Activated CD4-positive, alpha-beta T cell treated with anti-CD3 and anti-CD28 coated beads, Interleukin-2, Interleukin-4, amounts not matched to agents 100 ng/mL and 50 ng/mL, durations not matched to agents 16 hours and 8 hours (primary cell): ENCODE measurements at regions not wholly inside any gene's neighbourhood (a gene's known extent, or its start where the extent isn't known, plus 50 kb on each side); places are given as distances from the start of the nearest gene placed in this dataset.

ENCODE experiments used
- DNase-seq: peaks from one replicate; pipeline ENCODE4 v3.0.0-alpha.2; 2020; ENCODE audit warnings: low spot score

DNA sequence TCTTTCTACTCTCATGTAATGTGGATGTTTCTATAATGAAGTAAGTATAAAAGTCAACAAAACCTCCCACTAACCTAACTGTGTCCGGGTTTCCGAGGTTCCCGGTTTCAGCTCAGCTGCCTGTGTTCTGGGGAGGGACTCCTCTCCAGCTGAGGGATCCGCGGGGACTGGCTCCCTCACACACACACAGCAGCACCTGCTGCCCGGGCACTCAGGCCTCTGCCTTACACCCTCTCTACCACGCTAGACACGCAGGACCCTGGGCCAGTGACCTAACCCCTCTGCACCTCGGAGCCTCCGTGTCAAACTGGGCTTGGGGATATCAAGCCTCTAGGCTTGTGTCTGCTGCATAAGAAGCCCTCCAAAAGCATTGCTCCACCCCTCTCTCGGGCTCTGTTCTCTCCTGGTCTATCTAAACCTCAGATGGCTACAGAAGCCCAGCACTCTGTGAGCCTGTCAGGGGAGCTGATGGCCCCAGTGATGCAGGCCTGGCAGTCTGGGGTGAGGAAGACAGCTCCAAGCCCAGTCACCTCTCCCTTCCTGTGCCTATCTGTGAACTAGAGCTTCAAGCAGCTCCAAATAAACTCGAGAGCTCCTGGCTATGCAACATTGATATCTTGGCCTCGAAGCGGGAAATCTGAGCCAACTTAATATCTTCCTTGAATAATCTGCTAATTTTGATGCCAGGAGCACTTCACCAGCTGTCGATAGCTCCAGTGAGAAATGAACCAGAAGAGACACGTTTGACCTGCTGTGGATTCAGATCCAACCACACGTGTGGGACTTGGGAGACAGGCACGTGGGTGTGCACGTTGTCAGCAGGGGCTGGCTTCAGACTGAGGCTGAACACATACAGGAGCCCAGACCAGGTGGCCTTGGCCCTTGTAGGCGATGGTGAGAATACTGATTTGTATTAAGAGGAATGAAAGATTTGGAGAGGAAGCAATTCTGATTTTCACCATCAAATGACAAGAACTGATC, 232.7 kb upstream of the B3GAT1 start:
- no peak for DNase-seq

DNA sequence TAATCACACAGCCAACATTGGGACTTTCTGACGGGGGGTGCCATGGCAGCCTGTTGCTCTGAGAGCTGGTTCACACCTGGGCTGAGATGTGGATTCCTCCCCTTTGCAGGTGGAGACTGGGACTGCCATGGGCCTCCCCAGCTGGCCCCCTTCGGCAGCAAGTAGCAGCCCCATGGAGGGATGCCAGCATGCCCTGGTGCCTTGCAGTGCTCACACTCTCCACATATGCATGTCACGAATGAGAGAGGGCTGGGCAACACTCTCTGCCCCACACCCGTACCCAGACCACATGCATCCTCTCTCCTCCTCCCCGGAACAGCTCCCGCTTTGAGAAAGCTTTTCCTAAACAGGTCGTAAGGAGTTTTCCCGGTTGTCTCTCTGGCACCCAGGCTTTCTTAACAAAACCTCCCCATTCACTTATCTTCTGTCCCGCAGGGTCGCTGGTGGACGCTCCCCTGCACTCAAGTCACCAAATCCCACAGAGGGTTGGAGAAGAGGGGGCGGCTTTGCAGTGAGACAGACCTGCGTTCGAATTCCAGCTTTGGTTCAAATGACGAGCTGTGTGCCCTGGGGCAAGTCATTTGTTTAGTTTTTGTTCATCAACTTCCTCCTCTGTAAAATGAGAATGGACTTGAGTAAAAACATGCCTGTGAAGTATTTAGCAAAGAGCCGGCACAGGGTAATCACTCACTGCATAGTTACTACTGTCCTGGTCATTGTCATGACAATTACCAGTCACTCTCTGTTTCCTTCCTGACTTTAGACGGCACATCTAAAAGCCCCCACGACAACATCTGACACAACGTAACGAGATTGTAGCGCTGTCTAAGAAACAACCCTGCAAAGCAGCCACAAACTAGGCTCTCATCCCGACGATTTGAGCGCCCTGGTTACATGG, 231.3 kb upstream of the B3GAT1 start:
- DNase-seq, result no peak

DNA sequence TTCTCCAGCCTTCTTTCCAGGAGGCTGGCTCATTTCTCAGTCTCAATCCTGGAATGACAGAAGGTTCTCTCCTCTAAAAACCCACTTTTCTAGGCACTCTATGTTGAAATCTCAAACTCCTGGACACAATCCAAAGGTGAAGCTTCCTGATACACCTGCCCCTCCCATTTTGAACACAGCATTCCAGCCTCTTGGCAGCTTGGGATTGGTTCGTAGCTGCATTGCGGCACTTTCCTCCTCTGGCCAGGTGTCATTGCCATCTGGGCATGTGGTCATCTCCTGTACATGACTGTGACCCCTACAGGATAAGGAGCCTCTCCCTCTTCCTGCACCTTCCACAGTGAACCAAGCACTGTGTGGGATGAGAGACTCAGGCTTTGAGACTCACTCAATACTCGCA, 230.2 kb upstream of the B3GAT1 start:
- no peak for DNase-seq

DNA sequence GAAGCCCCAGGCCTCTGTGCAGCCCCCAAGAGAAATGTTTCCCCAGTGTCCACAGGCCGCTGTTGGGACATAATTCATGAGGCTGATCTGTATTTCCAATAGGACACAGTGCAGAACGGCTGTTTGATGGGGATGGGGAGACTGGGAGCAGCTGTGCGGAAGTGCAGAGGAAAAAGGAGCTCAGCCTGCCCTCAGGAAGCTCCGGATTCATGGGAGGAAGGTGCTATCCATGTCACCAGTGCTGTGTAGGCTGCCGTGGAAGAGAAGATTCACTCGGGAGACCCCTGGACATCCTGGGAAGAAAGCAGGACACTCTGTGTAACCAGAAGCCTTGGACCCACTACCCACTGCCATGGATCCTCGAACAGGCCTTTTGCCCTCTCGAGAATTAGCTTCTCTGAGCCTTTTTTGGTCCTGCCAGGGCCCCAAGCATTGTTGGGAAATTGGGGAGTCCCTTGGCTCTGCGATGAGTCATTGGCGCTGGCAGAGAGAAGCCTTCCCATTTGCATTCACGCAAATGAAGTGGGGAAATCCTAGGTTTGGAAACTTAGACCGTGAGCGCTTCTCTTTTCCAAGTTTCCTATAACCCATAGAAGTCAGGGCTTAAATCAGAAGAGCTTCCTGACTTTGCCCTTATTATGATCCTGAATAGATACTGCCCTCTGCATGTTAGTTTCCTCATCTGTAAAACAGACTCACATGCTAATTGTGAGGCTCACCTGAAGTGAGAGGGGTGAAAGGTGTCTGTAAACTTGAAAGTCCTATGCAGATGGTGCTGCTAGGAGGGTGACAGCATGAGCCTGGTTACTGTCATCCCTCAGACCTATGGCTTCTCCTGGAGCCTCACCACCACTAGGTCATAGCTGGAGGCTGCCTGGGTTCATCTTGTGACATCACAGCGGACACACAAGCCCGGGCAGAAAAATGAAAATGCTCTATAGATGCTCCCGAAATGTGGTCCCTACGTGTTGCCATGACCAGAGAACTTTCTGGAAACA, 229.2 kb upstream of the B3GAT1 start:
- DNase-seq, result no peak

DNA sequence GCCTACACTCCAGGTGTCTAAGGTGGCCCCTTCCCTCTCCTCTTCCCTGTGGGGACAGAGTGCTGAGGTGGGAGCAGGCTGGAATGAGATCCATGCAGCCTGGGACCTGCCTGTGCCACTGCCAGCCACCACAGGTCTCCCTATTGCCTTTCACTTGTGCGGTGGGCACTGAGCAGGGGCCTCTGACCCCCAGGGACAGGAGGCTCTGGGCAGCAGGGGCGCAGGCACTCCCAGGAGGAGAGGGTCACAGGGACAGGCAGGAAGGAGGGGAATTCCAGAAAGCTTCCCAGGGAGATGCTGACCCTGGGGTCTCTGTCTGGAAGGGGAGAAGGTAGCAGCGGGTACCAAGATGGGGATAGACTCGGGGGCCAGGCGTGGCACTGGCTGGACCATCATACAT, 228.5 kb upstream of the B3GAT1 start:
- DNase-seq, result no peak

DNA sequence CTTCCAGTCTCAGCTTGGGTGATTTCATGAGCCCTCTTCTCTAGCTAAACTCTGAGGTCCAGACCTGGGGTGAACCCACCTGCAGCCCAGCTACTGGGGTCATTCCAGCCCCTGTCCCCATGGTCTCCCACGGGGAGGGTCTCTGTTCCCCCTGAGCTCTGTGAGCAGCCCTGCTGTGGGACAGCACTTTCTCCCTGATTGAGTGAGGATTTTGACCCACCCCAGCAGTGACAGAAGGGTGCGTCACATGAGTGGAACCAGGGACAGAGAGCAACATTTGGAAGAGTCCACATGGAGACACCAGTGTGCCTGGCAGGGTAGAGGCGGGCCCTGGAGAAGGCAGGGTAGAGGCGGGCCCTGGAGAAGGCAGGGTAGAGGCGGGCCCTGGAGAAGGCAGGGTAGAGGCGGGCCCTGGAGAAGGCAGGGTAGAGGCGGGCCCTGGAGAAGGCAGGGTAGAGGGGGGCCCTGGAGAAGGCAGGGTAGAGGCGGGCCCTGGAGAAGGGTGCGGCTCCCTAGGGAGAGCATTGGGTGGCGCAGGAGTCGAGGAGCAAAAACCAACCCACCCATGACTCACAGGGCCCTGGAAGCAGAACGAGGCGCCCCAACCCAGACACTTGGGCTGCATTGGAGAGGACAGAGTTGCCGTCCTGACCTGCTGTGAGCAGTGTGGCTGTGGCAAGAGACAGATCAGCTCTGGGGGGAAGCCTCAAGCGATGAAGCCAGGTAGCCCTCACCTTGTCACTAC, 227.7 kb upstream of the B3GAT1 start:
- DNase-seq, result no peak

DNA sequence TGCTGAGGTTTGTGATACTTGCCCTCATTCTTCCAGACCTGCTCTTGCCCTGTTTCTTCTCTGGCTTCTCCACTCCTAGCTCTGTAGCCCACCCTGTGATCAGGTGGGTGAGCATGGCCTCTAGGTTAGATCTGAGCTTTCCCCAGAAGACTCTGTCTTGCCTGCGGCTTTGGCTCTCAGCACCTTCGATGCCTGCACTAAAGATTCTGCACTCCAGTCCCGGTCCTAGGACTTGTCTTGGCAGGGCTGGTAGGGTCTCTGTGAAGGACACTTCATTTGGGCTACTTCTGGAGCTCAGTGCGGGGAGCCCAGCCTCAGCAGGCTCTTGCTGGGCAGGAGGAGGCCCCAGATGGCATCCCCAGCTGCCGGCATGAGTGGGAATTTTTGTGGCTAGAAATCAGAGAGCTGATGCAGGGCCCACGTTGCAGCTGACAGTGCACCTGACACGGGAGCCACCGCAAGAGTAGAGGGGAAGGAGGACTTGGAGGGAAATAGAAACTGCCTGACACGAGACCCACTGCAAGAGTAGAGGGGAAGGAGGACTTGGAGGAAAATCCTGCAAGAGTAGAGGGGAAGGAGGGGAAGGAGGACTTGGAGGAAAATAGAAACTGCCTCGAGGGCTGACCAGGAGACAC, 226.9 kb upstream of the B3GAT1 start:
- DNase-seq, result no peak

DNA sequence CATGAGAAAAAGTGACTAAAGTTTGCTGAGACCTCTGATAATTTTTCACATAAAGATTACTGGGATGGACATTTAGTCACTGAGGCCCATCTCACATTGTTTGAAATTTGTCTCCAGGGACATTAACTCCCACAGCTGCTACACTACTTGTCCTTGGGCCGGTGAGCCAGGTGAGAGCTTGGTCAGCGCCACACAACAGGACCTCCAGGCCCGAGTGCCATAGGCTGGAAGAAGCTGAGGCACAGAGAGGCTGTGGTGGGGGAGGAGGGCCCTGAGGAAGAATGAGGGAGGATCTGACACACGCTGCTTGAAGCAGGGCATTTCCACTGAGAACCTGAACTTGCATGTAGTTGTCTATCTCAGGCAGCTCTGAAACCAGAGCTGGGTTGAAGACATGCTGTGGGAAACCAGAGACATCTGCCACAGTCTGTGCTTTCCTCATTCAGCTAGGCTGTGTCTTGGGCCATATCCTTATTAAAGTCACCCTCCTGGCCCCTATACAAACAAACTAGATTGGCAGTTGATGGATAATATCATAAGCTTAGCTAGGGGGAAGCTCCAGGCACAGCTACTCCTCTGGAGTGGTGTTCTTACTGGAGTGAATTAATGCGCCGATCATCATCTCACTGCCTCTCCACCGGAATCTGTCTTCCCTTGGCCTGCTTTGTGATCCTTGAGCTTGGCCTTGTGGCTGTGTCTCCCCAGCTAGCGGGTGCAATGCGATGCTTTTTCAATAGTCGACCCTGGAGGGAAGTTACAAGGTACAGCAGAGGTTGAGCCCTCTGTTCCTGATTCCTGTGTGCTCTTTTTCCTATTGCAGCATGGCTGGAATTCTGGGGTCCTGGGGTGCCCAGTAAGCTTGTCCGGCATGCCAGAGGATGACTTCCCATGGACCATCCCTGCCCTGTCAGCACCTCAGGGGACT, 225.3 kb upstream of the B3GAT1 start:
- DNase-seq, result no peak

DNA sequence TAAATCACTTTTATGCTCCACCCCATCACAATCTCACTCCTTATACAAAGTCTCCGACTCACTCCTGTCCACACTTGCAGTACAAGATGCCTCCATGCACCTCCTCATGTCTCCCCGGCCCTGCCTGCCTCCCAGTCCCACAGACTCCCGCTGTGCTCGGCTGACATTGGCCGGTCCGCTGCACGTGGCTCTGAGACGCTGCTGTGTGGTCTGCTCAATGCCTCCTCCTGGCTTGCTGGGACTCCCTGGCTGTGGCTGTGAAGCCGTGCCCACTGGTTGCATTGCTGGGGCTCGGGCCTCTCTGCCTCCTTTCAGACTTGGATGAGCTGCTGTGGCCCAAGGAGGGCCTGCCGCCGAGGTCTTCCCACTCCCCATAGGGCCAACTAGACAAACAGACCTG, 224.0 kb upstream of the B3GAT1 start:
- DNase-seq, result no peak

DNA sequence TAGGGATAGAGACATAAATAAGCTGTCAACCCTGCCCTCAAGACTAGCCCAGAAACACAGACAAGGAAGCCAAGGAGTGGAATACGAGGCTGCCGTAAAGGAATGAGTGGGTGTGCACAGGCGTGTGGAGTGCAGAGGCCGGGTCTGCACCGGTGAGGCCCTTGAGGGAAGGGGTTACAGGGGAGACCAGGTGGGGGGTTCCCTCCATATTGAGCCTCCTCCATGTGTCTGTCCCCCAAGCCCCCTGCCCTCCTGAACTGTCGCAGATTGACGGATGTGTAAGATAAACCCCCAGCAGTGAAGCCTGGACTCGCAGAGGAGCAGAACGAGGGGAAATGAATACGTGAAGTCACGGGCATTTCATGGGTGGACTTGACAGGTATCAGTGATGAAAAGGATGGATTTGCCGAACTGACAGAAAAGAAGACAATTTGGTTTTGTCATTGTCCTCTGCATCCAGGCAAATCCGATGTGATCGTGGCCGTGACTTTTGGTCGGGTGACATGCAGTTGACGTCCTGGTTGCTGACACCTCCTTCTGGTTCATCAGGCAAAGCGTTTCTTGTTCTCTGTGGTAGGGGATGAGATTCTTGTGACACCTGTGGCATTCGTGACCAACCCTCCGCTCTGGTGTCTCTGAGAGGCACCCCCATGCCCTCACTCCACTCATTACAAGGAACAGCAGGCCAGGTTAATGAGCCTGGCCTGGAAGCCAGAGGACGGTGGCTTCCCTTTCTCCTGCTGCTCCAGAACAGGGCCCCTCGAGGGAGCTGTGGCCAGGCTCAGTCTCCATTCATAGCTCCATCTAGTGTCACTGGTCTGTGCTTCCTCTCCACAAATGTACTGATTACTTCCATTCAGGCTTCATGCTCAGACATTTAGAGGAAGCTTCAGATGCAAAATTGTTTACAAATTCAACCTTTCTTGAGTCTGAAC, 223.1 kb upstream of the B3GAT1 start:
- no peak for DNase-seq

DNA sequence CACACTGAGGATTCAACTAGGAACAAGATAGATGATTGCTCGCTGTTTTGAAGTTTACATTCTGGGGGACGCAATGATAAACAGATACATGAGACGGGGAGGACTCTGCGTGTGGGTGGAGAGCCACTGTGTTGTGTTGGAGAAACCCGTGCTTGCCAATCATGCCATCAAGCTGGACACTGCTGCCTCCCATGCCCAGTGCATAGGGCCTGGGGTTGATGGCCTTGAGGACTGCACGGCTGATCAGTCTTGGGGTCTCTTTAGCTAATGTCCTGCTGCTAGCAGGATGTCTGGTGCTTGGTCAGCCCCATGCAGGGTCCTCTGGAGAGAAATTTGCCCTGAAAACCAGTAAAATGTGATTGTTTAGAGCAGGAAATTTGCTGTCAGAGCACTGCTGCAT, 221.2 kb upstream of the B3GAT1 start:
- no peak for DNase-seq

DNA sequence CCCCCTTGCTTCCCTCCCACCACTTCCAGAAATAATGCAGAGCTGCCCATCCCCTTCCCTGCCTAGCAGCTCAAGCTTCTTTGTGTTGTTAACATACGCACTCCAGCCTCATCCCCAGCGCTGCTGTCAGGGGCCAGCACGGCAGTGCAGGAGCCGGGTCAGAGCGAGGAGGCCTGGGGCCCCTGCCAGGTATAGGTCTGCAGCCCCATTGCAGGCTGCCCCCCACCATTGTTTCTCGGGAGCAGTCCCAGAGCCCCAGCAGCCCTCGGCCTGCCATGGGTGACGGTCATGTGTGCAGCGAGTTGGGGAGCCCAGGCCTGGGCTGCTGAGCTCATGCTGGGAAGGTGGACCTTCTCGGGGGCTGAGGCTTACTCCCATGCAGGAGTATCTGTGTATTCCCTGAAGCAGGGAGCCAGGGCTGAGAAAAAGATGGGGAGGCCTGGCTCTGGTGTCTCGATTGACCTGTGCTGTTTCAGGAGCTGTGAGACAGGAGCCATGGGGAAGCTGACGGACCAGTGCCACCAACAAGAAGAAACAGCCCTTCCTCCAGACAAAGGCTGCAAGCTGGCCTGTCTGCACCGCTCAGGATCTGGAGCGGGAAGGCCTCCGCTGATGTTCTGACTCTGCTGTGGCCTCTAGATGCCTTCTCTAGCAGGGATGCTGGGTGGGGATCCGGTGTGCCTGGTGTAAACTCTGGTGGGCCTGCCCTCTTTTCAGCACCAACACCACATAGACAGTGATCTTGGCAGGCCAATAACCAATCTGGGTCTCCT, 220.5 kb upstream of the B3GAT1 start:
- no peak for DNase-seq

DNA sequence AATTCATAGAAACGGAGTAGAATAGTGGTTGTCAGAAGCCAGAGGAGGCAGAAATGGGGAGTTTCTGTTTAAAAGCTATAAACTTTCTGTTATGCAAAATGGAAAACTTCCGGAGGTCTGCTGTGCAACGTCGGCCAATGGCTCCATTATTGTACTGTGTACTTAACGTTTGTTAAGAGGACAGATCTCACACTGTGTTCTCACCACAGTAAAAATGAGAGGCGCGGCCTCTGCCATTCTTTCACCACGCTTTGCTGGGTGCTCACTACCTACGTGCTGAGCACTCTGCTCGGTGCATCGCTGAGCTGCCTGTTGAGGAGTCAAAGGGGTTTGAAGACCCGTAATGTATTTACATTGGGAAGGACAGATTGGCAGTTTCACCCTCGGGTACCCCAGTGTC, 218.8 kb upstream of the B3GAT1 start:
- DNase-seq, result no peak

DNA sequence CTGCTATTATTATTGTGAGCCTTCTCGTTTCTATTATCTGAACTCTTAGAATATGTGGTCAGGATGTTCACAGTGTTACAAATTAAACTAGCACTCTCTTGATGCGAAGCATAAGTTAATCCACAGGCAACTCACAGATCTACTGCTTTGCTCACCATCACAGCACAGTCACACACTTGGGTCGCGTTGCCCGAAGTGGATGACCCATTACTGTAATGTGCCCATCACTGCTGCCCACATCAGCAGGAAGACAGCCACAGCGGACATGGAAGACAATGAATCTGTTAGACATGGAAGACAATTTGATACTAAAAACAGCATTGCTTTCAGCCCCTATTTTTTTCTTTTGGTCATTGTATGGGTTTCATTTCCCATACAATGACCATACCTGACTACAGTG, 216.4 kb upstream of the B3GAT1 start:
- DNase-seq, result no peak

DNA sequence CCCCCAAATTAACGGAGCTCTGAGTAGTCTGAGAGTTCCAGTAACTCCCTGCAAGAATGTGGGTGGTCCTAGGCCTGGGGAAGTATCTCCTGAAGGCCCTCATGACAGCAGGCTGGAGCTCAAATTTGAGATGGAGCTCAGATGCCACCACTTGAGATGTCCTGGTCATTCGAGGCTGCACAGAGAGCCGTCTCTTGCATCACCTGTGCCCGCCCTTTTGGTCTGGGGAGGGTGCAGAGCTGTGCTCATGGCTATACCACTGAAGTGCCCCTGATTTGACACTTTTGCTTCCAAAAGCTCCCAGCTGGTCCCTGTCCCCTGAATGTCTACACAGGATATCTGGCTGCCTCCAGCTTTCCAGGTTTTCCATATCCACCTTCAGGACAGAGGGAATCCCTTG, 214.0 kb upstream of the B3GAT1 start:
- DNase-seq, result no peak

DNA sequence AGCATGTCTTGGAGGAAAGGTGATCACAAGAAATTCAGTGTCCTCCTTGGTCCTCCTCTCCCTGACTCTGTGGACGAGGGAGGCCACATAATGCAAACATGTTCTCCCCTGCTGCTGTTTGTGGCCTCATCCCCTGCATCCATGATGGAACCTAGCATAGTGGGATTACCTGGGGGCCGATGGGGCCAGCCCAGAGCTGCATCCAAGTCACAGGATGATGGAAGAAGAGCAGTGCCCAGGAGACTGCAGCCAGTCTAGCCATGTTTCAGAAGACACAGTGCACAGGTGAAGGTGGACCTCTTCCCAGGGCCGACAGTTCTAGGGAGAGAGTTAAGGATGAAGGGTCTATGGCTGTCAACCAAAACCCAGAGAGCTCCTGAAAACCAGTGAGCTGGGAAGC, 213.6 kb upstream of the B3GAT1 start:
- no peak for DNase-seq

DNA sequence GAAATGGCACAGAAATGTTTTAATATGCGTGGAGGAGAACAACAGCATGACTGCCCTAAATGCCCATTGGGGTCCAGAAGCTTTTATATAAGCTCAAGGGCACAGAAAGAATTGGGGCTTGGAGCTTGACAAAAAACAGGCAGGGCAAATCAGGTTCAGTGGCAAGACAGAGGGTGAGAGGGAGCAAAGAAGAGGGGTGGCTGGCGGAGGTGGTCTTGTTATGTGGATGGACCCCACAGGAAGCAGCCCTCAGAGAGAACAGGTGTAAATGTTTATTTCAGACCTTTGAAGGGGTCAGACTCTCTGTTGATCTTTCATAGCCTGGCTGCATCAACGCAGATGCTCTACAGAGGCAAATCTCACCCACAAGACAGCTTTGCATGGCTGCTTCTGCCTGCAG, 213.1 kb upstream of the B3GAT1 start:
- no peak for DNase-seq
